ENCODE measurements at regions not wholly inside any gene's neighbourhood (a gene's known extent, or its start where the extent isn't known, plus 50 kb on each side); places are given as distances from the start of the nearest gene placed in this dataset.

- Histone ChIP-seq H3K9me3 (no peaks in the 10 kb centered on the region), H3K9ac (ENCODE audit: low read depth in 2 of 2, low read length in 2 of 2) (no peak overlapping the region), H3K36me3 (no peaks in the 10 kb centered on the region), H3K4me1 (no peaks in the 10 kb centered on the region), H3K27me3 (no peaks in the 10 kb centered on the region), H3K27ac (no peak overlapping the region), H3K4me3 (no peak overlapping the region)
- DNase-seq = no peak
- intact Hi-C loops (cut with DNase I) = no loop called here
- TF ChIP-seq CTCF (IDR thresholded peaks at IDR 0.05) = no peak
These were observed 52.1 kb upstream of the DIPK1A start for GRCh38 chr1:93013145-93014065.

GRCh38 chr1:93014168-93014567, 52.9 kb upstream of the DIPK1A start:
- TF ChIP-seq CTCF (IDR thresholded peaks at IDR 0.05) = no peak
- intact Hi-C loops (cut with DNase I) = no loop called here
- Histone ChIP-seq H3K27ac (no peak overlapping the region), H3K9me3 (no peaks in the 10 kb centered on the region), H3K9ac (ENCODE audit: low read depth in 2 of 2, low read length in 2 of 2) (no peak overlapping the region), H3K36me3 (no peaks in the 10 kb centered on the region), H3K4me1 (no peaks in the 10 kb centered on the region), H3K27me3 (no peaks in the 10 kb centered on the region), H3K4me3 (no peak overlapping the region)
- no peak for DNase-seq

- no peak overlapping the region for H3K27ac ChIP-seq
- TF ChIP-seq CTCF (IDR thresholded peaks at IDR 0.05) = no peak
- no peaks in the 10 kb centered on the region for H3K4me1 ChIP-seq
- no peaks in the 10 kb centered on the region for H3K27me3 ChIP-seq
- H3K9ac ChIP-seq (ENCODE audit: low read depth in 2 of 2, low read length in 2 of 2) = no peak overlapping the region
- H3K4me3 ChIP-seq = no peak overlapping the region
- intact Hi-C loops (cut with DNase I) = no loop called here
- H3K9me3 ChIP-seq = no peaks in the 10 kb centered on the region
- no peaks in the 10 kb centered on the region for H3K36me3 ChIP-seq
- DNase-seq = no peak
These were observed 54.3 kb upstream of the DIPK1A start for GRCh38 chr1:93015590-93015989.

GRCh38 chr1:93016171-93016570, 54.9 kb upstream of the DIPK1A start:
- no peaks in the 10 kb centered on the region for H3K36me3 ChIP-seq
- no peak for TF ChIP-seq CTCF (IDR thresholded peaks at IDR 0.05)
- intact Hi-C loops (cut with DNase I) = no loop called here
- no peaks in the 10 kb centered on the region for H3K9me3 ChIP-seq
- H3K27me3 ChIP-seq = no peaks in the 10 kb centered on the region
- no peak overlapping the region for H3K4me3 ChIP-seq
- H3K4me1 ChIP-seq = no peaks in the 10 kb centered on the region
- H3K27ac ChIP-seq = no peak overlapping the region
- no peak for DNase-seq
- H3K9ac ChIP-seq (ENCODE audit: low read depth in 2 of 2, low read length in 2 of 2) = no peak overlapping the region

- intact Hi-C loops (cut with DNase I) = loop anchor here (2.0 kb wide), 1 partner anchor 41 kb away; no protein-coding TSS in a partner anchor
- no peak for DNase-seq
- peak; percentile 63 for TF ChIP-seq CTCF (IDR thresholded peaks at IDR 0.05)
These were observed 57.4 kb upstream of the MTF2 start for GRCh38 chr1:93021539-93022134.

More at GRCh38 chr1:93021539-93022134, 57.4 kb upstream of the MTF2 start:
- Histone ChIP-seq H3K4me3 (no peak overlapping the region), H3K36me3 (no peaks in the 10 kb centered on the region), H3K9me3 (no peaks in the 10 kb centered on the region), H3K27me3 (no peaks in the 10 kb centered on the region), H3K9ac (ENCODE audit: low read depth in 2 of 2, low read length in 2 of 2) (no peak overlapping the region), H3K27ac (no peak overlapping the region), H3K4me1 (no peaks in the 10 kb centered on the region)
